ENCODE measurements at regions not wholly inside any gene's neighbourhood (a gene's known extent, or its start where the extent isn't known, plus 50 kb on each side); places are given as distances from the start of the nearest gene placed in this dataset.

DNA sequence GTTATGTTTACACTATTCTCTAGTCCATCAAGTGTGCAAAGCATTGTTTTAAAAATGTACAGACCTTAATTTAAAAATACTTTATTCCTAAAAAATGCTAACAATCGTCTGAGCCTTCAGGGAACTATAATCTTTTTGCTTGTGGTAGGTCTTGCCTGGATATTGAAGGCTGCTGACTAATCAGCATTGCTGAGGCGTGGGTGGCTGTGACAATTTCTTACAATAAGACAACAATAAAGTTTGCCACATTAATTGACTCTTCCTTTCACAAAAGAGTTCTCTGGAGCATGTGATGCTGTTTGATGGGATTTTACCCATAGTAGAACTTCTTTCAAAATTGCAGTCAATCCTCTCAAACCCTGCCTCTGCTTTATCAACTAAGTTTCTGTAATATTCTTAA is 384.0 kb upstream of the TGFBR2 start:
- Mint-ChIP-seq H3K4me1 (ENCODE audit: low read depth) (no peaks in the 10 kb centered on the region), H3K36me3 (ENCODE audit: insufficient read depth) (no peaks in the 10 kb centered on the region), H3K9me3 (ENCODE audit: low read depth) (peaks cover 4% of the 10 kb centered on the region), H3K27ac (no peak overlapping the region), H3K27me3 (no peaks in the 10 kb centered on the region), H3K4me3 (ENCODE audit: low read depth) (no peak overlapping the region)
- no peak for DNase-seq (ENCODE audit: low spot score, unreplicated experiment)
- TF ChIP-seq, protein P1, sequence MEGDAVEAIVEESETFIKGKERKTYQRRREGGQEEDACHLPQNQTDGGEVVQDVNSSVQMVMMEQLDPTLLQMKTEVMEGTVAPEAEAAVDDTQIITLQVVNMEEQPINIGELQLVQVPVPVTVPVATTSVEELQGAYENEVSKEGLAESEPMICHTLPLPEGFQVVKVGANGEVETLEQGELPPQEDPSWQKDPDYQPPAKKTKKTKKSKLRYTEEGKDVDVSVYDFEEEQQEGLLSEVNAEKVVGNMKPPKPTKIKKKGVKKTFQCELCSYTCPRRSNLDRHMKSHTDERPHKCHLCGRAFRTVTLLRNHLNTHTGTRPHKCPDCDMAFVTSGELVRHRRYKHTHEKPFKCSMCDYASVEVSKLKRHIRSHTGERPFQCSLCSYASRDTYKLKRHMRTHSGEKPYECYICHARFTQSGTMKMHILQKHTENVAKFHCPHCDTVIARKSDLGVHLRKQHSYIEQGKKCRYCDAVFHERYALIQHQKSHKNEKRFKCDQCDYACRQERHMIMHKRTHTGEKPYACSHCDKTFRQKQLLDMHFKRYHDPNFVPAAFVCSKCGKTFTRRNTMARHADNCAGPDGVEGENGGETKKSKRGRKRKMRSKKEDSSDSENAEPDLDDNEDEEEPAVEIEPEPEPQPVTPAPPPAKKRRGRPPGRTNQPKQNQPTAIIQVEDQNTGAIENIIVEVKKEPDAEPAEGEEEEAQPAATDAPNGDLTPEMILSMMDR (IDR thresholded peaks at IDR 0.05; ENCODE audit: unreplicated experiment), result no peak

DNA sequence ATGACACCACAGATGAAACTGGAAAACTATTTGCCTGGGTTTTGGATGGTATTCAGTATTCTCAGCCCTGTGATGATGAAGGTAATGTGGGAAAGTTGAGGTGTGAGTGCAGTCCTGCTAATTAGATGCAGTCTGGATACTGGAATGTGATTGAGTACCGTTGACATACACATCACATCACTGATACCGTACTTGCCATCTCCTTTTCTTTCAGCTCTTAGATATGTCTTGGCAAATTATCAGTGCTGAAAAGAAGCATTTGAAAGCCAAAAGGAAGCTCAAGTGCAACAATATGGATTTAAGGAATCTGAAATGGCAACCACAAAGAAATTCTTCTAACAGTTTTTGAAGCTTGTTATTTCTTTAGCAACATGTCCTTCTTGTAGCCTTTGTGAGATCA is 381.4 kb upstream of the TGFBR2 start:
- TF ChIP-seq, protein P1 (IDR thresholded peaks at IDR 0.05; ENCODE audit: unreplicated experiment), result no peak
- Mint-ChIP-seq H3K9me3 (ENCODE audit: low read depth) (no peaks in the 10 kb centered on the region), H3K27ac (no peak overlapping the region), H3K36me3 (ENCODE audit: insufficient read depth) (no peaks in the 10 kb centered on the region), H3K4me1 (ENCODE audit: low read depth) (no peaks in the 10 kb centered on the region), H3K27me3 (no peaks in the 10 kb centered on the region), H3K4me3 (ENCODE audit: low read depth) (no peak overlapping the region)
- no peak for DNase-seq (ENCODE audit: low spot score, unreplicated experiment)

DNA sequence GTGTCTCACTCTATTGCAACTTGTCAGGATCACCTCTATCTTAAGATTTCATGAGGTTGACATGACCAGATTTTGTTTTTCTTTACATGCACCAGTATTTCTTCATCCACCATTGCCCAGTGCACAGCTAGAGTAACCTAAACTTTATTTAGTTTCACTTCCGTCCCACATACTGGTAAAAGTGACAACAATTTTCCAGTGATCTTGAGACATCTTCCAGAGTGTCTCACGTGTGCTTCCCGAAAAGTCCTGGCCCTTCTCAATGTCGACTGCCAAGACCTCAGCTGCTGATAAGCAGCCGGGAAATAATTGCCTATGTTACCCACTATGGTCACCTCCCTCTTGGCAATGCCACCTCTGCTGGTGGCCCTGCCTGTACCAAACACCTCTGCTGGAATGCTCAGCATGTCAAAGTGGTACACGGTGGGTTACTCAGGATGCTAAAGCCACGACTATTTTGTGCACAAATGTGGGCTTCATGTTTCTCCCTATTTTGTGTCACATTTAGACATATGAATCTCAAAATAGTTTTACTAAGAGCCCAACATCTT is 379.7 kb upstream of the TGFBR2 start:
- Mint-ChIP-seq H3K36me3 (ENCODE audit: insufficient read depth) (no peaks in the 10 kb centered on the region), H3K27me3 (no peaks in the 10 kb centered on the region), H3K4me1 (ENCODE audit: low read depth) (no peaks in the 10 kb centered on the region), H3K9me3 (ENCODE audit: low read depth) (no peaks in the 10 kb centered on the region), H3K4me3 (ENCODE audit: low read depth) (no peak overlapping the region), H3K27ac (no peak overlapping the region)
- TF ChIP-seq, protein P1 (IDR thresholded peaks at IDR 0.05; ENCODE audit: unreplicated experiment), result no peak
- DNase-seq (ENCODE audit: low spot score, unreplicated experiment), result no peak

DNA sequence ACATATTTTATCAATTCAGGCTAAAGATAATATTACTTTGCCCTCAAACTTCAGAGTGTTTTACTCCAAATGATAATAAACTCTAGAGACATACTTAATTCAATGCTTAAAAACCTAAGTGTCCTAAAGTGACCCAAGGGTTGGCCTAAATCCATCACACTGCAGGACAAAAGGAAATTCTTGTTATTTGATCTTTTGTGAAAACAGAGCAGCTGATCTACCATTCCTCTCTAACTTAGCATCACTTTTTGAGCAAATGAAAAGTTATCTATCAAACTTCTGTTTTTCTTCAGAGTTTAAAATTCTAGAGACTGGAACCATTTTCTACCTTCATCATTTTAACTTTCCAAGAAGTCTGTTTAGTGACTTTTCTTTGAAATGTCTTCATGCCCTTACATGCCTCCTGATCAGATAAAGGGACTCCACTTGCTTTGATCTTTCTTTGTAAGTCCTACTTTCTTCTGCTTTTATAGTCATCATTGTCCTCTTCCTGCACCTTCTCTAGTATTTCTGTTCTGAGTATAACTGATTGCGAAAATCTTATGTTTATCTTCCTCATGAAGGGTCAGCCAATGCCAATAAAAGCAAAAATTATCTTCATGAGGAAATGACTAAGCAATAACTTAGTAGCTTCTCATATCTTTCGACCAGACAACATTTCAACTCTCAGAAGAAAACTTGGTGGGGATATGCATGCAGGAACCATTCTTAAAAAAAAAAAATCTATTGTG is 378.7 kb upstream of the TGFBR2 start:
- Mint-ChIP-seq H3K4me1 (ENCODE audit: low read depth) (no peaks in the 10 kb centered on the region), H3K36me3 (ENCODE audit: insufficient read depth) (no peaks in the 10 kb centered on the region), H3K27ac (no peak overlapping the region), H3K9me3 (ENCODE audit: low read depth) (no peaks in the 10 kb centered on the region), H3K4me3 (ENCODE audit: low read depth) (no peak overlapping the region), H3K27me3 (no peaks in the 10 kb centered on the region)
- DNase-seq (ENCODE audit: low spot score, unreplicated experiment), result no peak
- TF ChIP-seq, protein P1 (IDR thresholded peaks at IDR 0.05; ENCODE audit: unreplicated experiment), result no peak

DNA sequence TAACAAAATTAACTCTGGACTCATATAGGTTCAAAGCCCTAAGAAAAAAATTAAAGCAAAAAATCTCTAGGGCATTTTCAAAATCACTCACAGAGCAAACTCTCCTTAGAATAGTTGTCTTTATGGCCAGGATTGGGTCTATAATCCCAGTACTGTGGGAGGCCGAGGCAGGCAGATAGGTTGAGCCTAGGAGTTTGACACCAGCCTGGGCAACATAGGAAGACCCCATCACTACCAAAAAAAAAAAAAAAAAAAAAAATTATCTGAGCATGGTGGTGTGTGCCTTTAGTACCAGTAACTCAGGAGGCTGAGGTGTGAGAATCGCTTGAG is 378.1 kb upstream of the TGFBR2 start:
- Mint-ChIP-seq H3K4me1 (ENCODE audit: low read depth) (no peaks in the 10 kb centered on the region), H3K36me3 (ENCODE audit: insufficient read depth) (no peaks in the 10 kb centered on the region), H3K27me3 (no peaks in the 10 kb centered on the region), H3K27ac (no peak overlapping the region), H3K4me3 (ENCODE audit: low read depth) (no peak overlapping the region), H3K9me3 (ENCODE audit: low read depth) (no peaks in the 10 kb centered on the region)
- no peak for DNase-seq (ENCODE audit: low spot score, unreplicated experiment)
- TF ChIP-seq, protein P1 (IDR thresholded peaks at IDR 0.05; ENCODE audit: unreplicated experiment), result no peak
